Transverse colon (tissue), 4 donors: ENCODE measurements at regions not wholly inside any gene's neighbourhood (a gene's known extent, or its start where the extent isn't known, plus 50 kb on each side); places are given as distances from the start of the nearest gene placed in this dataset.

Experiments
- DNase-seq: peaks from one replicate; pipeline ENCODE4 v3.0.0-alpha.2; 2019
- H3K27ac ChIP-seq, 4 donors: fragments of 200-600 bp; sonication (generic); 2 replicates each; pipeline ENCODE4 v1.5.1; 2016 to 2018; ENCODE audit warnings: inconsistent platforms in 4 of 4
- H3K27me3 ChIP-seq: fragments of 200-600 bp; sonication (generic); 2 replicates; pipeline ENCODE4 v1.5.1; 2017; ENCODE audit warnings: inconsistent platforms
- H3K36me3 ChIP-seq, 4 donors: fragments of 200-600 bp; sonication (generic); 2 replicates each; pipeline ENCODE4 v1.5.1; 2017 to 2019; ENCODE audit warnings: inconsistent platforms in 4 of 4
- H3K4me1 ChIP-seq, 4 donors: fragments of 200-600 bp; sonication (generic); 2 replicates each; pipeline ENCODE4 v1.5.1; 2017 to 2020; ENCODE audit warnings: inconsistent platforms in 4 of 4
- H3K4me3 ChIP-seq, 4 donors: fragments of 200-600 bp; sonication (generic); 1 replicate in 1 of 4; 2 replicates in 3 of 4; pipeline versions ENCODE4 v1.5.1 to v1.6.1; 2017 to 2019; ENCODE audit warnings: inconsistent platforms in 4 of 4
- H3K9me3 ChIP-seq, 2 donors: fragments of 200-600 bp; sonication (generic); 2 replicates each; pipeline ENCODE4 v1.5.1; 2017 to 2019; ENCODE audit warnings: inconsistent platforms in 2 of 2
- EP300 ChIP-seq: sonication (generic); formaldehyde crosslinking; IDR thresholded peaks from one replicate; pipeline ENCODE4 v1.6.1; 2017; ENCODE audit warnings: antibody characterized with exemption, low read depth
- POLR2A ChIP-seq: fragments of 450-650 bp; IDR thresholded peaks from one replicate; pipeline ENCODE4 v1.6.1; 2016; ENCODE audit warnings: antibody characterized with exemption, mild to moderate bottlenecking, moderate library complexity
- POLR2AphosphoS5 ChIP-seq, 3 donors: sonication (generic); formaldehyde crosslinking; IDR thresholded peaks; one replicate each; pipeline ENCODE4 v1.6.1; 2016; ENCODE audit warnings: antibody characterized with exemption in 3 of 3
- WGBS, 2 donors: methylation state at CpG; one replicate each; pipeline ENCODE4 v1.1.5; 2018; ENCODE audit warnings: low coverage in 1 of 2; 5-methylcytosine and 5-hydroxymethylcytosine counted together
- in situ Hi-C, 4 donors: fragments of 200-750 bp; cut with MboI; loops; one replicate each; pipeline versions ENCODE4 v1.15.0 to v1.15.1; 2017; ENCODE audit warnings: low sequenced_read_pairs in 3 of 4, low pct_ligation_motif_present in 1 of 4, low pct_unique_long_range_greater_than_20kb in 1 of 4
- intact Hi-C: fragments of 100-400 bp; cut with DNase I; formaldehyde crosslinking; loops from one replicate; pipeline ENCODE4 v1.15.1; 2023; ENCODE audit warnings: low total_unique reads
- TF ChIP-seq, protein P1 (sequence below), 5 experiments: fragments of 200-600 bp in 3 of 5; fragments of 450-650 bp in 2 of 5; sonication (generic) in 3 of 5; IDR thresholded peaks; 1 replicate in 2 of 5; 2 replicates in 3 of 5; pipeline ENCODE4 v1.5.1; 2016 to 2017; ENCODE audit warnings: antibody characterized with exemption in 5 of 5, inconsistent platforms in 3 of 5, mild to moderate bottlenecking in 2 of 5, moderate library complexity in 1 of 5

GRCh38 chr1:99481391-99481996 lies 164.4 kb upstream of the PALMD start:
- H3K4me1 ChIP-seq = no peaks in the 10 kb centered on the region
- H3K27ac ChIP-seq = no peak overlapping the region
- no peaks in the 10 kb centered on the region for H3K9me3 ChIP-seq
- TF ChIP-seq, protein P1, sequence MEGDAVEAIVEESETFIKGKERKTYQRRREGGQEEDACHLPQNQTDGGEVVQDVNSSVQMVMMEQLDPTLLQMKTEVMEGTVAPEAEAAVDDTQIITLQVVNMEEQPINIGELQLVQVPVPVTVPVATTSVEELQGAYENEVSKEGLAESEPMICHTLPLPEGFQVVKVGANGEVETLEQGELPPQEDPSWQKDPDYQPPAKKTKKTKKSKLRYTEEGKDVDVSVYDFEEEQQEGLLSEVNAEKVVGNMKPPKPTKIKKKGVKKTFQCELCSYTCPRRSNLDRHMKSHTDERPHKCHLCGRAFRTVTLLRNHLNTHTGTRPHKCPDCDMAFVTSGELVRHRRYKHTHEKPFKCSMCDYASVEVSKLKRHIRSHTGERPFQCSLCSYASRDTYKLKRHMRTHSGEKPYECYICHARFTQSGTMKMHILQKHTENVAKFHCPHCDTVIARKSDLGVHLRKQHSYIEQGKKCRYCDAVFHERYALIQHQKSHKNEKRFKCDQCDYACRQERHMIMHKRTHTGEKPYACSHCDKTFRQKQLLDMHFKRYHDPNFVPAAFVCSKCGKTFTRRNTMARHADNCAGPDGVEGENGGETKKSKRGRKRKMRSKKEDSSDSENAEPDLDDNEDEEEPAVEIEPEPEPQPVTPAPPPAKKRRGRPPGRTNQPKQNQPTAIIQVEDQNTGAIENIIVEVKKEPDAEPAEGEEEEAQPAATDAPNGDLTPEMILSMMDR (IDR thresholded peaks at IDR 0.05) = peak; percentile 64 to 76 (median 67)
- TF ChIP-seq POLR2AphosphoS5 (IDR thresholded peaks at IDR 0.05) = no peak
- H3K27me3 ChIP-seq = no peaks in the 10 kb centered on the region
- H3K4me3 ChIP-seq = no peak overlapping the region
- intact Hi-C loops = no loop called here
- no peaks in the 10 kb centered on the region for H3K36me3 ChIP-seq
- in situ Hi-C loops = loop anchor here in 2 of 4 donors (25.0 kb wide), 2 partner anchors 294 to 669 kb away; no protein-coding TSS in a partner anchor
- DNase-seq = peak; percentile 23

GRCh38 chr1:99482286-99482685 lies 163.6 kb upstream of the PALMD start:
- no peaks in the 10 kb centered on the region for H3K9me3 ChIP-seq
- no peaks in the 10 kb centered on the region for H3K36me3 ChIP-seq
- H3K27ac ChIP-seq = no peak overlapping the region
- H3K4me1 ChIP-seq = no peaks in the 10 kb centered on the region
- in situ Hi-C loops (loop anchor here in 2 of 4 donors (25.0 kb wide), 2 partner anchors 295 to 670 kb away; no protein-coding TSS in a partner anchor), intact Hi-C loops (no loop called here)
- 61 to 78% methylated on average over 2 of the region's 2 CpGs for WGBS, 2 donors
- DNase-seq = no peak
- TF ChIP-seq POLR2AphosphoS5 (IDR thresholded peaks at IDR 0.05) (no peak), POLR2A (no peak), EP300 (no peak)
- TF ChIP-seq, protein P1 (IDR thresholded peaks at IDR 0.05) = no peak
- no peaks in the 10 kb centered on the region for H3K27me3 ChIP-seq
- H3K4me3 ChIP-seq = no peak overlapping the region

- no peaks in the 10 kb centered on the region for H3K4me1 ChIP-seq
- H3K4me3 ChIP-seq = no peak overlapping the region
- in situ Hi-C loops (loop anchor here in 2 of 4 donors (25.0 kb wide), 2 partner anchors 295 to 670 kb away; no protein-coding TSS in a partner anchor), intact Hi-C loops (no loop called here)
- no peaks in the 10 kb centered on the region for H3K36me3 ChIP-seq
- H3K27me3 ChIP-seq = no peaks in the 10 kb centered on the region
- H3K27ac ChIP-seq = no peak overlapping the region
- no peaks in the 10 kb centered on the region for H3K9me3 ChIP-seq
- no peak for DNase-seq
- WGBS, 2 donors = 67 to 75% methylated on average over 4 of the region's 4 CpGs
- TF ChIP-seq EP300 (no peak), POLR2AphosphoS5 (IDR thresholded peaks at IDR 0.05) (no peak), POLR2A (no peak)
- TF ChIP-seq, protein P1 (IDR thresholded peaks at IDR 0.05) = no peak
Observed at GRCh38 chr1:99482750-99483149, 163.2 kb upstream of the PALMD start.

GRCh38 chr1:99490031-99490430 lies 155.9 kb upstream of the PALMD start:
- in situ Hi-C loops = loop anchor here in 2 of 4 donors (25.0 kb wide), 2 partner anchors 303 to 678 kb away; no protein-coding TSS in a partner anchor
- TF ChIP-seq EP300 (no peak), POLR2A (no peak), POLR2AphosphoS5 (IDR thresholded peaks at IDR 0.05) (no peak)
- TF ChIP-seq, protein P1 (IDR thresholded peaks at IDR 0.05) = no peak
- WGBS, 2 donors = 67 to 81% methylated on average over 2 of the region's 2 CpGs

More at GRCh38 chr1:99490031-99490430, 155.9 kb upstream of the PALMD start:
- H3K9me3 ChIP-seq = no peaks in the 10 kb centered on the region
- no peak for DNase-seq
- no peak overlapping the region for H3K4me3 ChIP-seq
- no peaks in the 10 kb centered on the region for H3K4me1 ChIP-seq
- no peak overlapping the region for H3K27ac ChIP-seq
- intact Hi-C loops = no loop called here
- H3K27me3 ChIP-seq = peaks cover 3% of the 10 kb centered on the region
- H3K36me3 ChIP-seq = no peaks in the 10 kb centered on the region
